Adrenal gland (tissue), 9 donors: ENCODE measurements at regions not wholly inside any gene's neighbourhood (a gene's known extent, or its start where the extent isn't known, plus 50 kb on each side); places are given as distances from the start of the nearest gene placed in this dataset.

Source experiments
- DNase-seq, 7 donors: peaks; one replicate each; pipeline ENCODE4 v3.0.0-alpha.2; 2019 to 2020
- H3K27ac ChIP-seq, 5 donors: fragments of 200-600 bp; sonication (generic) in 4 of 5; 1 replicate in 3 of 5; 2 replicates in 2 of 5; pipeline versions ENCODE4 v1.5.1 to v1.8.0; 2016 to 2020; ENCODE audit warnings: mild to moderate bottlenecking in 1 of 5
- H3K27me3 ChIP-seq: fragments of 200-600 bp; 2 replicates; pipeline ENCODE4 v1.8.0; 2021
- H3K36me3 ChIP-seq, 2 donors: fragments of 200-600 bp; replicated peaks in 1 of 2; 1 replicate in 1 of 2; 2 replicates in 1 of 2; pipeline versions ENCODE4 v1.5.1 to v1.8.0; 2018 to 2022
- H3K4me1 ChIP-seq, 2 donors: fragments of 200-600 bp; replicated peaks in 1 of 2; 1 replicate in 1 of 2; 2 replicates in 1 of 2; pipeline versions ENCODE4 v1.5.1 to v1.8.0; 2018 to 2021
- H3K4me3 ChIP-seq, 4 donors: fragments of 200-600 bp; sonication (generic) in 3 of 4; one replicate each; pipeline ENCODE4 v1.5.1; 2016 to 2018
- H3K9me3 ChIP-seq, 3 donors: fragments of 200-600 bp; sonication (generic) in 1 of 3; replicated peaks in 1 of 3; 1 replicate in 2 of 3; 2 replicates in 1 of 3; pipeline versions ENCODE4 v1.5.1 to v1.8.0; 2016 to 2021
- POLR2A ChIP-seq, 2 donors: fragments of 450-650 bp; IDR thresholded peaks; one replicate each; pipeline ENCODE4 v1.6.1; 2017; ENCODE audit warnings: antibody characterized with exemption in 2 of 2, mild to moderate bottlenecking in 2 of 2, moderate library complexity in 1 of 2
- WGBS, 4 donors: extraction: QIAGEN DNeasy Blood & Tissue Kit in 2 of 4; methylation state at CpG; one replicate each; pipeline versions ENCODE4 v1.1.5 to v1.1.7; 2013 to 2017; 5-methylcytosine and 5-hydroxymethylcytosine counted together
- intact Hi-C, 2 donors: fragments of 100-400 bp; cut with DNase I; formaldehyde crosslinking; loops; one replicate each; pipeline versions ENCODE4 v1.14.1 to v1.15.0; 2022 to 2023
- TF ChIP-seq, protein P1 (sequence below), 6 experiments: fragments of 450-650 bp in 4 of 6; fragments of 200-600 bp in 2 of 6; sonication (generic) in 1 of 6; IDR thresholded peaks; 1 replicate in 5 of 6; 2 replicates in 1 of 6; pipeline versions ENCODE4 v1.5.1 to v1.8.0; 2016 to 2021; ENCODE audit warnings: antibody characterized with exemption in 6 of 6, mild to moderate bottlenecking in 2 of 6, moderate library complexity in 1 of 6
- donor health status: healthy with polysubstance abuse.
- donor health status: Bipolar disorder and iron deficiency.
- donor health status: DM: yes; HTN: yes; CAD: no.
- donor health status: DM: no; HTN: no; CAD: no.
- donor health status: DM: no; HTN: no; CAD: no.

DNA sequence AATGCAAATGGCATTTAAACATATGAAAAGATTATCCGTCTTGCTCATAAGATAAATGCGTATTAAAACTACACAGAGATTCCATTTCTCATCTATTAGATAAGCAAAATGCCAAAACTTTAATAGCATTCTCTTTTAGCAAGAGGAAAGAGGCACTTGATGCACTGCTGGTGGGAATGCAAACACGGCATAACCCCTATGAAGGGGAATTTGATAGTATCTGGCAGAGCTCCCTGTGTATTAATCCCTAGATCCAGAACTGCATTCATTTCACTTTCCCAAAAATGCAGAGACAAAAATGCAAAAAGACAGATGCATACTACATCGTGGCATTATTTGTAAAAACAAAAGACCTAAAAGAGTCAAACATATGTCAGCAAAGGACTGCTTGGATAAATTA is 193.6 kb upstream of the STARD13 start:
- DNase-seq, result no peak
- TF ChIP-seq POLR2A (IDR thresholded peaks at IDR 0.05), result no peak
- TF ChIP-seq, protein P1, sequence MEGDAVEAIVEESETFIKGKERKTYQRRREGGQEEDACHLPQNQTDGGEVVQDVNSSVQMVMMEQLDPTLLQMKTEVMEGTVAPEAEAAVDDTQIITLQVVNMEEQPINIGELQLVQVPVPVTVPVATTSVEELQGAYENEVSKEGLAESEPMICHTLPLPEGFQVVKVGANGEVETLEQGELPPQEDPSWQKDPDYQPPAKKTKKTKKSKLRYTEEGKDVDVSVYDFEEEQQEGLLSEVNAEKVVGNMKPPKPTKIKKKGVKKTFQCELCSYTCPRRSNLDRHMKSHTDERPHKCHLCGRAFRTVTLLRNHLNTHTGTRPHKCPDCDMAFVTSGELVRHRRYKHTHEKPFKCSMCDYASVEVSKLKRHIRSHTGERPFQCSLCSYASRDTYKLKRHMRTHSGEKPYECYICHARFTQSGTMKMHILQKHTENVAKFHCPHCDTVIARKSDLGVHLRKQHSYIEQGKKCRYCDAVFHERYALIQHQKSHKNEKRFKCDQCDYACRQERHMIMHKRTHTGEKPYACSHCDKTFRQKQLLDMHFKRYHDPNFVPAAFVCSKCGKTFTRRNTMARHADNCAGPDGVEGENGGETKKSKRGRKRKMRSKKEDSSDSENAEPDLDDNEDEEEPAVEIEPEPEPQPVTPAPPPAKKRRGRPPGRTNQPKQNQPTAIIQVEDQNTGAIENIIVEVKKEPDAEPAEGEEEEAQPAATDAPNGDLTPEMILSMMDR (IDR thresholded peaks at IDR 0.05), result no peak
- no peak overlapping the region for H3K4me3 ChIP-seq
- no peak overlapping the region for H3K27ac ChIP-seq
- no peaks in the 10 kb centered on the region for H3K36me3 ChIP-seq
- no peaks in the 10 kb centered on the region for H3K27me3 ChIP-seq
- intact Hi-C loops, result no loop called here
- 79 to 98% (median 82%) methylated on average over 4 of the region's 4 CpGs for WGBS, 4 donors
- no peaks in the 10 kb centered on the region for H3K9me3 ChIP-seq
- H3K4me1 ChIP-seq, result no peaks in the 10 kb centered on the region

- 61 to 77% (median 72%) methylated on average over 1 of the region's 1 CpG for WGBS, 4 donors
- no peaks in the 10 kb centered on the region for H3K9me3 ChIP-seq
Observed at GRCh38 chr13:33480561-33480960, 195.0 kb upstream of the STARD13 start.

GRCh38 chr13:33483471-33483870 is 197.9 kb upstream of the STARD13 start:
- TF ChIP-seq, protein P1 (IDR thresholded peaks at IDR 0.05), result no peak
- no peak for TF ChIP-seq POLR2A (IDR thresholded peaks at IDR 0.05)
- Histone ChIP-seq H3K27me3 (no peaks in the 10 kb centered on the region), H3K9me3 (no peaks in the 10 kb centered on the region), H3K36me3 (no peaks in the 10 kb centered on the region), H3K27ac (no peak overlapping the region), H3K4me3 (no peak overlapping the region), H3K4me1 (peaks cover 0 to 15% of the 10 kb centered on the region in 2 donors)
- no peak for DNase-seq
- 84 to 94% (median 91%) methylated on average over 3 of the region's 3 CpGs for WGBS, 4 donors
- intact Hi-C loops, result no loop called here

More at GRCh38 chr13:33480561-33480960, 195.0 kb upstream of the STARD13 start:
- H3K4me1 ChIP-seq, result no peaks in the 10 kb centered on the region
- H3K36me3 ChIP-seq, result no peaks in the 10 kb centered on the region
- no peak overlapping the region for H3K4me3 ChIP-seq
- intact Hi-C loops, result no loop called here
- H3K27ac ChIP-seq, result no peak overlapping the region
- TF ChIP-seq POLR2A (IDR thresholded peaks at IDR 0.05), result no peak
- TF ChIP-seq, protein P1 (IDR thresholded peaks at IDR 0.05), result no peak
- no peak for DNase-seq
- H3K27me3 ChIP-seq, result no peaks in the 10 kb centered on the region

- Histone ChIP-seq H3K9me3 (no peaks in the 10 kb centered on the region), H3K36me3 (no peaks in the 10 kb centered on the region), H3K27ac (no peak overlapping the region), H3K4me1 (peaks cover 0 to 15% of the 10 kb centered on the region in 2 donors), H3K27me3 (no peaks in the 10 kb centered on the region), H3K4me3 (no peak overlapping the region)
- TF ChIP-seq, protein P1 (IDR thresholded peaks at IDR 0.05), result no peak
- TF ChIP-seq POLR2A (IDR thresholded peaks at IDR 0.05), result no peak
- DNase-seq, result no peak
- intact Hi-C loops, result no loop called here
- 90 to 100% (median 97%) methylated on average over 1 of the region's 1 CpG for WGBS, 4 donors
Observed at GRCh38 chr13:33485247-33485646, 199.7 kb upstream of the STARD13 start.
